ENCODE measurements at regions not wholly inside any gene's neighbourhood (a gene's known extent, or its start where the extent isn't known, plus 50 kb on each side); places are given as distances from the start of the nearest gene placed in this dataset.
"Not testable (repeated sequence)": the region's sequence is repeated elsewhere in the genome, so short reads cannot be mapped to it uniquely, and the experiment has no call there.

DNA sequence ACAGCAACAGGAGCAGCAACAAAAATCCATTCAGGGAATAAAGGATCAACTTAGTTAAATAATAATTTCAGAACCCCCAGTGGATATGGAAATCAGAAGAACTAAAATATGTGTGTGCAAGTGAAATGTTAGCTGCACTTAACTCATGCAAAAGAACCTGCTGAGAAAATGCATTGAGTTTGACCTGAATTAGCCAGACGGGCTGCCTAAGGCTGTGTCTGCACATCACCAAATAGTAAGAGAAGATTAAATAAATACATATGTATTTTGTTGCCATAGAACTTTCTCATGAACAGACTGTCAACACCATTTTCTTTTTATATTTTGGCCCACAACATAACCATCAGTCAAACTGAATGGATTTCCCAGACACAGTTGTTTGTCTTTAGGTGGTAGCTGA is 262.0 kb upstream of the PIK3C3 start:
- no peak for DNase-seq (ENCODE audit: low spot score)

DNA sequence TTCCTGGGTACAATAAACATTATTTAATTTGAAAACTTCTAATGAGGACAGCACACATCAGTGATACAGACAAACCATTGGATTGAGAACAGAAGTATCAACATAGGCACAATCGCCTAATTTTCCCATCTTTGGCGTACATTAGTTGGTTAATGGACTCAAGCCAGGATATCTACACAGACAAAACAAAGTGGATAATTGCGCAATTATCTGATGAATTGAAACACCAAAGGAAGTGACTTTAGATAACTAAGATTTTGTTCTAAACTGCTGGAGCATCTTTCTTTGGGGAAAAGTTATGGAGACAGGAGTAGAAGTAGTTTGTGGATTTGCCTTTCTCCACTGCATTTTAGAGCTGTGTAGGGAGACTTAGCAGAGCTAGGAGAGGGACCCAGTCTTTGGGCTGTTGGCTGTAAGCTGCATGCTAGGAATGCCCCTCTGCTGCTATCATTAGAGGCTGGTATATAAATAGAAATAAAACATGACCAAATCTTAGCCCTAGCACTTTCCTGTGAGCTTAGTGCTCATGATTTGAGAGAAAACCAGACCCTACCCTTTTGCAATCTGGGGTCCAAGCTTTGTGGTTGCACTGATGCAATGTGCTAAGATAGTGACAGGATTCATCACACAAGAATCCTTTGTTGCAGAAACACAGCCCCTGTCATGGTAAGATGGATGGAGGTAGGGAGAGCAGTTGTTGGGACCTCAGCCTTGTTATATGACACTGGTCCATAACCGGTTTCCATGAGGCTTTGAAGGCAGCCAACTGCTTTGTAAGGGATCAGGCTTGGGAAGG is 264.5 kb upstream of the PIK3C3 start:
- DNase-seq (ENCODE audit: low spot score): no peak

DNA sequence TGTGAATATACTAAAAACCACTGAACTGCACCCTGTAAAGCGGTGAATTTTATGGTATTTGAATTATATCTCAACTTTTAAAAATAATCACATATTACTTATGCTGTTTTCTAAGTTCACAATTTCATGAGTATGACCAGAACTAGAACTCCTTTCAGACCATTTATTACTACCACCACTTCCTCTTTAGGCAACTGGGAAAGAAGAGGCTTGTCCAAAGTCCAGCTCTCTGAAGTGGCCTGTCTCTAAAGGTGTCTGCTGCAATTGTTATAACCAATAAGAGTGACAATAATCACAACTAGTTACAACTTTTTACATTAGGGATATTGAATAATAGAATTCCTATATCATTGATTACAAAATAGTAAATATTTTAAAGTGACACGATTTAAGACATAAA is 267.9 kb upstream of the PIK3C3 start:
- no peak for DNase-seq (ENCODE audit: low spot score)

- no peak for DNase-seq (ENCODE audit: low spot score)
Observed at GRCh38 chr18:41681138-41681880, 273.7 kb upstream of the PIK3C3 start.

GRCh38 chr18:41674506-41674905 is 280.5 kb upstream of the PIK3C3 start:
- DNase-seq (ENCODE audit: low spot score): no peak

- no peak for DNase-seq (ENCODE audit: low spot score)
Observed at GRCh38 chr18:41666231-41666630, 288.8 kb upstream of the PIK3C3 start.

GRCh38 chr18:41665210-41665609 is 289.8 kb upstream of the PIK3C3 start:
- DNase-seq (ENCODE audit: low spot score): no peak

DNA sequence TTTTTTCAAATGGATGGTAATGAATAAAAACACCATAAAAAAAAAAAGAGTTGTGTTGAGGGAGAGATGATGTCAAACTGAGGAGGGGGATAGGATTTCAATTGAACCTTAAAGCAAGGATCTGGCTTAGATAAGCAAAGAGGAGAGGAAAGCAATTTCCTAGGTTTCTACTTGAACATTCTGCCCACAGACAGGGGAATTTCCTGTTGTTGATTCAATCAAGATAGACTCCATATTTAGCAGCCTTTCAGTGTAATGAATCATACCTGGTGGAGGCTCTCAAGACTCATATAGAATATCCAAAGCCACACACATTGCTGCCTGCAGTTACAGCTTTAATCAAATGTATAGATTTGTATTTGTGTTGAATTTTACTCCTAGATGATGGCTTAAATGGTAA is 294.4 kb upstream of the PIK3C3 start:
- peak; percentile 15 for DNase-seq (ENCODE audit: low spot score)

GRCh38 chr18:41659438-41660130 is 295.4 kb upstream of the PIK3C3 start:
- DNase-seq (ENCODE audit: low spot score): no peak

- no peak for DNase-seq (ENCODE audit: low spot score)
Observed at GRCh38 chr18:41657189-41657588, 297.8 kb upstream of the PIK3C3 start.

DNA sequence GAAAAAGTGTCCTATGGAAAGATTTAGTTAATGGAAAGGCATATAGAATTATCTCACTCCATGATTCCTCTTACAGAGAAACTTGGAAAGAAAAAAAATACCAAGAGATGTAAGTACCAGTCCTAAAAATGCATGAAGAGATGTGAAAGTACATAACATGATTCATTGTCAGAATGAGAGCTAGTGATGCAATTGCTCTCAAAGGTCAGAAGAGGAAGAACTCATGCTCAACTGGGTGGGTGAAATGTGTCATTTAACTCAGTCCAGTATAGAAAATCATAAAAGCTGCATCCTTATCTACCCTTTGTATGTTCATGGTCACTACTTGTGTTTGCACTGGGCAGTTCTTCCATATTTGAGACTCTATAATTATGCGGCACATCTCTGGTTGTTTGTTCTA is 300.0 kb upstream of the PIK3C3 start:
- DNase-seq (ENCODE audit: low spot score): no peak

- no peak for DNase-seq (ENCODE audit: low spot score)
Observed at GRCh38 chr18:41647914-41648313, 307.1 kb upstream of the PIK3C3 start.

- no peak for DNase-seq (ENCODE audit: low spot score)
Observed at GRCh38 chr18:41646915-41647620, 308.0 kb upstream of the PIK3C3 start.

GRCh38 chr18:41645589-41646360 is 309.3 kb upstream of the PIK3C3 start:
- DNase-seq (ENCODE audit: low spot score): no peak

DNA sequence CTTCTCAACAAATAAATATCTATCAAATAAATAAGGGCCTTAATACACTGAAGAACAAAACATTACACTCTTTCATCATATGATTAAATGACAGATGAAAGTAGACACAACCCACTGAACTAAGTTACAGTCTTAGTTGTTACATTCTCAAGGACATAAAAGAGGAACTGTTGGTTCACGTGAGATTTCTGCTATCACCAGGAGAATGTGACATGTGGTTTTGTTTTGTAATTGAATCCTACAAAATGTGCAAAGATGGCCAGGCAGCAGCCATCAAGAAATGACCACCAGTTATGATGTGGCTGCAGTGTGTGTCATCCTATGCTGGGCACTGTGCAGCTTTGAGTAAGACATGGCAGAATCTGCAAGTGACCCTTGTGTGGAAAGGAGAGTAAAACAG is 310.6 kb upstream of the PIK3C3 start:
- DNase-seq (ENCODE audit: low spot score): no peak

GRCh38 chr18:41643427-41643826 is 311.6 kb upstream of the PIK3C3 start:
- no peak for DNase-seq (ENCODE audit: low spot score)

DNA sequence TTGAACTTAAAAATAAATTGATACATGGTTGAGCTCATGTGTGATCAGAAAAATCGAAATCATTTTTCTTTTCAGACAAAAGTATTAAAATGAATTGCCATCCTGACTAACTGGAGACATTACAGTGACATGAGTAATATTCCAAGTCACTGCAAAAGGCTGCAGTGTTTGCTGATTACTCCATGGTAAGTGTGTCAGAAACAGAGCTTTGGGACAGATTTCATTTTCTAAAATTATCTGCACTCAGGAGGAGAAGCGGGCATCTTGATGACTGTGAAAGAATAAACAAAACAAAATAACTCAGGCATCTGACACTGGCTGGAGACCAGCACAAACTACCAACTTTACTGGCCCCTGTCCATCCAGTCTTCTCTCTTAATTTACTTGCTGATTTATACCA is 312.3 kb upstream of the PIK3C3 start:
- DNase-seq (ENCODE audit: low spot score): no peak

DNA sequence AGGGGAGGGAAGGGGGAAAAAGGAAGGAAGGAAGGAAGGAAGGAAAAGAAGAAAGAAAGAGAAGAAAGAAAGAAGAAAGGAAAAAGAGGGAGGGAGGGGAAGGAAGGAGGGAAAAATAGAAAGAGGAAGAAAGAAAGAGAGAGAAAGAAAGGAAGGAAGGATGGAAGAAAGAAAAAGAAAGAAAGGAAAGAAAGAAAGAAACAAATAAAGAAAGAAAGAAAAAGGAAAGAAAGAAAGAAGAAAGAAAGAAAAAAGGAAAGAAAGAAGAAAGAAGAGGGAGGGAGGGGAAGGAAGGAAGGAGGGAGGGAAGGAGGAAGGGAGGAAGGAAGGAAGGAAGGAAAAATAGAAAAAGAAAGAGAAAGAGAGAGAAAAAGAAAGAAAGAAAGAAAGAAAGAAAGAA is 315.8 kb upstream of the PIK3C3 start:
- DNase-seq (ENCODE audit: low spot score): no peak

- not testable (repeated sequence) for DNase-seq (ENCODE audit: low spot score)
Observed at GRCh38 chr18:41631723-41632285, 323.2 kb upstream of the PIK3C3 start.

GRCh38 chr18:41630232-41630886 is 324.7 kb upstream of the PIK3C3 start:
- no peak for DNase-seq (ENCODE audit: low spot score)

GRCh38 chr18:41624460-41624859 is 330.6 kb upstream of the PIK3C3 start:
- no peak for DNase-seq (ENCODE audit: low spot score)

All from kidney capillary endothelial cell (primary cell).